Activated CD8-positive, alpha-beta memory T cell treated with anti-CD3 and anti-CD28 coated beads, Interleukin-2, amount 10 ng/mL, durations not matched to agents 7 days and 5 days (primary cell): ENCODE measurements at regions not wholly inside any gene's neighbourhood (a gene's known extent, or its start where the extent isn't known, plus 50 kb on each side); places are given as distances from the start of the nearest gene placed in this dataset.
"Not testable (repeated sequence)": the region's sequence is repeated elsewhere in the genome, so short reads cannot be mapped to it uniquely, and the experiment has no call there.

Experiments used
- ATAC-seq: fragments of 150-1000 bp; cut with Tn5 transposase; one replicate; pipeline ENCODE4 v1.10.0; 2021; ENCODE audit warnings: moderate library complexity
- CTCF ChIA-PET: fragments of 350-600 bp; sonication (Branson Sonifier 250); formaldehyde crosslinking; loops from one replicate; lab custom pipeline; 2021; ENCODE audit warnings: antibody characterized with exemption; lab: Charles Lee
- DNase-seq: peaks from one replicate; pipeline ENCODE4 v3.0.0-alpha.2; 2020
- H3K27ac Mint-ChIP-seq: one replicate; pipeline ENCODE4 v1.8.0; 2021; ENCODE audit warnings: mild to moderate bottlenecking, mixed read lengths
- H3K27me3 Mint-ChIP-seq: one replicate; pipeline ENCODE4 v1.8.0; 2021; ENCODE audit warnings: mixed read lengths
- H3K36me3 Mint-ChIP-seq: one replicate; pipeline ENCODE4 v1.8.0; 2021; ENCODE audit warnings: mild to moderate bottlenecking, mixed read lengths
- H3K4me1 Mint-ChIP-seq: one replicate; pipeline ENCODE4 v1.8.0; 2021; ENCODE audit warnings: mixed read lengths
- H3K4me3 Mint-ChIP-seq: one replicate; pipeline ENCODE4 v1.8.0; 2021; ENCODE audit warnings: mild to moderate bottlenecking, moderate library complexity, mixed read lengths
- H3K9me3 Mint-ChIP-seq: one replicate; pipeline ENCODE4 v1.8.0; 2022; ENCODE audit warnings: low read depth, mixed read lengths

GRCh38 chr10:27354100-27354499 is 113.5 kb upstream of the ACBD5 start:
- H3K4me3 Mint-ChIP-seq, H3K4me1 Mint-ChIP-seq, H3K9me3 Mint-ChIP-seq, ATAC-seq, CTCF ChIA-PET, H3K27ac Mint-ChIP-seq, H3K36me3 Mint-ChIP-seq, DNase-seq: not testable (repeated sequence)
- H3K27me3 Mint-ChIP-seq: peaks cover 23% of the 10 kb centered on the region

DNA sequence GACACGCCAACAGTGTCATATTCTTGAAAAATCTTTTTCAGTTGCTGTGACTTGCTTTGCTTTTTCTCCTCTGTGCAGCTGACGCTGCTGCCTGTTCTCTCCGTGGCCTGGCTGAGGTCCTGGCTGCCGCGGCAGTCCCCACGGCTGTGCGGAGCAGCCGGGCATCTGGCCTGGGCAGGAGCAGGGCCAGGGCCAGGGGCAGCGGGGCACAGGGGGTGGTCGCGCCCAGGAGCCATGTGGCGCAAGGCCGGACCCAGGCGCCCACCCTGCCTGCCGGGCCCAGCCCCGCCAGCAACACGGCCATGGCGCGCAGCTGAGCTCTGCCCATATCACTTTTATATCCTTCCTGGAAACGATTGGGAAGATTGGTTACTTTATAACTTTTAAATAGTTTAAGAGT is 109.4 kb upstream of the ACBD5 start:
- peaks cover 36% of the 10 kb centered on the region for H3K27me3 Mint-ChIP-seq
- no peaks in the 10 kb centered on the region for H3K9me3 Mint-ChIP-seq
- no peak for ATAC-seq
- CTCF ChIA-PET: no interaction called here
- DNase-seq: no peak
- peaks cover 29% of the 10 kb centered on the region for H3K4me1 Mint-ChIP-seq
- H3K36me3 Mint-ChIP-seq: no peaks in the 10 kb centered on the region
- H3K4me3 Mint-ChIP-seq: no peak overlapping the region
- H3K27ac Mint-ChIP-seq: no peak overlapping the region

- H3K27ac Mint-ChIP-seq: not testable (repeated sequence)
- H3K4me1 Mint-ChIP-seq: peaks cover 27% of the 10 kb centered on the region
These were observed 107.2 kb upstream of the ACBD5 start for GRCh38 chr10:27347827-27348207.

DNA sequence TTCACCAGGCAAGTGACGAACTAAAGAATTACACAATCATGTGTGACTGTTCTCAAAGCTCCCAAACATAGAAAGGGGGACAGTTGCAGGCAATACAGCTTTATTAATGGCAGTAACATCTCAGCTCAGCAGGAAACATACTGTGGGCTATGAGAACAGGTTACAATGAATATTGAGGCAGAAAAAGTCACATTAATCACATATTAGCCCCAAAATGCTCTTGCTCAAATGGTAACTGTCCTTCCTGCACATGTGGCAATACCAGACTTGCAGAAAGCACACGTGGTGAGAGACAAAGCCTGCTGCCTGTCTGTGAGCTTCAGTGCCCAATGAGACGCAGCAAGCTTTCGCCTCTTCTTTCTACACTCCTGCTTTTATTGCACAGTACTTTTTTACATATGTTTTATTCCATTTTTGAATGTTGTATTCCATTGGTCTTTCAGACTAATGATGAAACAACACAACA is 104.9 kb upstream of the ACBD5 start:
- no peak for ATAC-seq
- CTCF ChIA-PET: no interaction called here
- Mint-ChIP-seq H3K27ac (no peak overlapping the region), H3K9me3 (no peaks in the 10 kb centered on the region), H3K4me1 (peaks cover 27% of the 10 kb centered on the region), H3K4me3 (no peak overlapping the region), H3K27me3 (peaks cover 22% of the 10 kb centered on the region), H3K36me3 (no peaks in the 10 kb centered on the region)
- DNase-seq: no peak

More at GRCh38 chr10:27347827-27348207, 107.2 kb upstream of the ACBD5 start:
- DNase-seq, ATAC-seq, H3K9me3 Mint-ChIP-seq, H3K36me3 Mint-ChIP-seq, CTCF ChIA-PET, H3K4me3 Mint-ChIP-seq: not testable (repeated sequence)
- H3K27me3 Mint-ChIP-seq: peaks cover 35% of the 10 kb centered on the region

GRCh38 chr10:27344568-27345454 is 104.2 kb upstream of the ACBD5 start:
- Mint-ChIP-seq H3K36me3 (no peaks in the 10 kb centered on the region), H3K4me3 (no peak overlapping the region), H3K27ac (no peak overlapping the region), H3K27me3 (peaks cover 21% of the 10 kb centered on the region), H3K4me1 (peaks cover 27% of the 10 kb centered on the region), H3K9me3 (no peaks in the 10 kb centered on the region)
- CTCF ChIA-PET: no interaction called here
- DNase-seq (no peak), ATAC-seq (no peak)

DNA sequence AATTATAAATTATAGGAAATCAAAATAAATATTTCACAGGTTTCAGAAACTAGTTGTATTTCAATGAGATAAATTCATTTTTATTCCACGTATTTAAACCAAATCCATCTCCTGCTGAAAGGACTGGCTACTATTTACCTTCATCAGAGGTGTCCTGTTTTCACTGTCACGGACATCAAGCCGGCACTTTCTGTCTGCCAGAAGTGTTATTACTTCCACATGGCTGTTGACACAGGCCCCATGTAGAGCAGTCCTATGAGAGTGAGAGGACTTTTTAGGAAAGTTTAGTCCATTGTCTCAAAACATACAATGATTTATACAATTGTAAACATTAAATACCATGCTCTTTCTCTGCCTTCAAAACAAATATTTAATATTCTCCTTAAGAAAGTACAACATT is 100.4 kb upstream of the ACBD5 start:
- Mint-ChIP-seq H3K27me3 (peaks cover 18% of the 10 kb centered on the region), H3K4me1 (peaks cover 13% of the 10 kb centered on the region), H3K27ac (no peak overlapping the region), H3K9me3 (no peaks in the 10 kb centered on the region), H3K36me3 (no peaks in the 10 kb centered on the region), H3K4me3 (no peak overlapping the region)
- ATAC-seq: no peak
- CTCF ChIA-PET: no interaction called here
- DNase-seq: no peak

- H3K9me3 Mint-ChIP-seq, H3K27ac Mint-ChIP-seq, H3K4me1 Mint-ChIP-seq, ATAC-seq, DNase-seq, H3K4me3 Mint-ChIP-seq, H3K36me3 Mint-ChIP-seq: not testable (repeated sequence)
- peaks cover 23% of the 10 kb centered on the region for H3K27me3 Mint-ChIP-seq
- CTCF ChIA-PET: interaction anchor here (0.6 kb wide), 1 partner anchor 196 kb away, joined by 4 read pairs; no protein-coding TSS in a partner anchor
These were observed 94.6 kb upstream of the ACBD5 start for GRCh38 chr10:27335246-27335645.

GRCh38 chr10:27330074-27330473 is 89.5 kb upstream of the ACBD5 start:
- no peaks in the 10 kb centered on the region for H3K36me3 Mint-ChIP-seq
- no peak overlapping the region for H3K27ac Mint-ChIP-seq
- H3K4me3 Mint-ChIP-seq: no peak overlapping the region
- H3K9me3 Mint-ChIP-seq: no peaks in the 10 kb centered on the region
- no peaks in the 10 kb centered on the region for H3K4me1 Mint-ChIP-seq
- no peak for DNase-seq
- CTCF ChIA-PET: no interaction called here
- no peak for ATAC-seq
- H3K27me3 Mint-ChIP-seq: peaks cover 17% of the 10 kb centered on the region

DNA sequence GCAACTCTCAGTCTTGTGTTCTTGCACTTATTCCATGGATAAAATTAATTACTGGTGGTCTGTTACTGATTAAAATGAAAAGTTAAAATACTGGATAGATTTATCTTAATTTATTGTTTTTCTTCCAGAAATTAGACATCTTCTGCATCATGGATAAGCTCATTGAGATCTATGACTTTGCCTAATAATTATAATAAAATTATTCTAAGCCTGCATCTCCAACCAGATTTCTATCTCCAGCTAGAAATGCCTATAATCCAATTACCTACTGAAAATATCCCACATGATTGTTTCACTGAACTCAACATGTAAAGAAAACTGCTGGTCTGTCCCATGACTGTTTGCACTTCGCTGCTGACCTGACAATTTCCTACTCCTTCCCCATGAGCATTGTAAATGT is 88.3 kb upstream of the ACBD5 start:
- Mint-ChIP-seq H3K9me3 (no peaks in the 10 kb centered on the region), H3K4me1 (no peaks in the 10 kb centered on the region), H3K36me3 (no peaks in the 10 kb centered on the region), H3K27ac (no peak overlapping the region), H3K4me3 (no peak overlapping the region), H3K27me3 (peaks cover 17% of the 10 kb centered on the region)
- CTCF ChIA-PET: interaction anchor here (1.5 kb wide), 1 partner anchor 32 kb away, joined by 3 read pairs; no protein-coding TSS in a partner anchor
- no peak for DNase-seq
- no peak for ATAC-seq

- H3K27ac Mint-ChIP-seq, H3K4me3 Mint-ChIP-seq, DNase-seq, ATAC-seq, CTCF ChIA-PET, H3K36me3 Mint-ChIP-seq, H3K9me3 Mint-ChIP-seq, H3K4me1 Mint-ChIP-seq: not testable (repeated sequence)
- peaks cover 17% of the 10 kb centered on the region for H3K27me3 Mint-ChIP-seq
These were observed 86.2 kb upstream of the ACBD5 start for GRCh38 chr10:27326748-27327147.

- CTCF ChIA-PET: no interaction called here
- Mint-ChIP-seq H3K4me3 (no peak overlapping the region), H3K36me3 (no peaks in the 10 kb centered on the region), H3K27ac (no peak overlapping the region), H3K4me1 (peaks cover 7% of the 10 kb centered on the region), H3K9me3 (no peaks in the 10 kb centered on the region), H3K27me3 (peaks cover 22% of the 10 kb centered on the region)
- ATAC-seq: peak; percentile 53
- DNase-seq: no peak
These were observed 79.3 kb upstream of the ACBD5 start for GRCh38 chr10:27319752-27320431.

GRCh38 chr10:27319139-27319538 is 78.5 kb upstream of the ACBD5 start:
- H3K27ac Mint-ChIP-seq, DNase-seq, H3K36me3 Mint-ChIP-seq, H3K4me3 Mint-ChIP-seq, H3K4me1 Mint-ChIP-seq, H3K9me3 Mint-ChIP-seq, ATAC-seq, CTCF ChIA-PET: not testable (repeated sequence)
- peaks cover 24% of the 10 kb centered on the region for H3K27me3 Mint-ChIP-seq

- DNase-seq, H3K27ac Mint-ChIP-seq, ATAC-seq, H3K36me3 Mint-ChIP-seq, CTCF ChIA-PET, H3K4me3 Mint-ChIP-seq, H3K9me3 Mint-ChIP-seq, H3K4me1 Mint-ChIP-seq: not testable (repeated sequence)
- H3K27me3 Mint-ChIP-seq: peaks cover 21% of the 10 kb centered on the region
These were observed 74.5 kb upstream of the ACBD5 start for GRCh38 chr10:27315082-27315481.

DNA sequence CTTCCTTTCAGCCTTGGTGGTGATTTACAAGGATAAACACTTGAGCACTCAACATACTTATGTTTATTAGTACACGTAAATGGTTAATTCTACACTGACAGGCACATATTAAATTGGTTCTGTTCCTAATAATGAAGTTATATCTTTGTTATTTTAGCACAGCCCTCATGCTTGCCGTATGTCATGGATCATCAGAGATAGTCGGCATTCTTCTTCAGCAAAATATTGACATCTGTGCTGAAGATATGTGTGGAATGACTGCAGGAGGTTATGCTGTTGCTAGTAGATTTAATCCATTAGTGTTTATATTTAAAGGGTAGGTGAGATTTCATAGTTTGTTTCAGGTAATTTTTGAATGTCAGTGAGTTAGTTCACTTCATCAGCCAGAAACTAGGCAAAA is 73.0 kb upstream of the ACBD5 start:
- H3K27ac Mint-ChIP-seq, CTCF ChIA-PET: not testable (repeated sequence)

More for the DNA sequence above, 73.0 kb upstream of the ACBD5 start:
- not testable (repeated sequence) for H3K4me1 Mint-ChIP-seq, DNase-seq, H3K36me3 Mint-ChIP-seq, ATAC-seq, H3K9me3 Mint-ChIP-seq, H3K4me3 Mint-ChIP-seq
- peaks cover 13% of the 10 kb centered on the region for H3K27me3 Mint-ChIP-seq
